ENCODE measurements at regions not wholly inside any gene's neighbourhood (a gene's known extent, or its start where the extent isn't known, plus 50 kb on each side); places are given as distances from the start of the nearest gene placed in this dataset.

- TF ChIP-seq CTCF (IDR thresholded peaks at IDR 0.05; ENCODE audit: unreplicated experiment), result no peak
- Mint-ChIP-seq H3K27ac (no peak overlapping the region), H3K4me3 (no peak overlapping the region), H3K4me1 (peaks cover 3% of the 10 kb centered on the region), H3K27me3 (ENCODE audit: low read depth) (no peaks in the 10 kb centered on the region), H3K36me3 (no peaks in the 10 kb centered on the region), H3K9me3 (no peaks in the 10 kb centered on the region)
- DNase-seq (ENCODE audit: low spot score in 2 of 2, unreplicated experiment in 2 of 2), result no peak
Observed at GRCh38 chr10:30546511-30546910, 83.0 kb downstream of the LYZL2 start.

DNA sequence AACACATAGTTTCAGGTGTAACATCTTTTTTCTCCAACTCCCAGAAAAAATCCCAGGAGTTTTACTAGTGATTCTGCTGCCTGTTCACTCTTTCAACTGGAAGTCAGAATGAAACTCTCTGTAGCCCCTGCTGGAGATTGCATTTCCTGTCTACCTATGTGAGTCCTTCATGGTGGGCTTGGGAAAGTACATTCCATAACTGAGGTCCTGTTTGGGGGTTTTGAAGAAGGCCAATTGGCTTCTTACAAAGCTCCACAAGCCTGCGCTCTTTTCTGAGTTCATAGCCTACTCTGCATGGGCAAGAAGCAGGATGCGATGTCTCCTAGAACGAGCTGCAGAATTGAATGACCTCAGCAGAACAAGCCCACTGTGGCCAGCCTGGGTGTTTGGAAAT lies 86.7 kb downstream of the LYZL2 start:
- TF ChIP-seq CTCF (IDR thresholded peaks at IDR 0.05; ENCODE audit: unreplicated experiment), result no peak
- H3K4me1 Mint-ChIP-seq, result peaks cover 6% of the 10 kb centered on the region
- no peak overlapping the region for H3K4me3 Mint-ChIP-seq
- H3K9me3 Mint-ChIP-seq, result no peaks in the 10 kb centered on the region
- no peak for DNase-seq (ENCODE audit: low spot score in 2 of 2, unreplicated experiment in 2 of 2)
- no peak overlapping the region for H3K27ac Mint-ChIP-seq
- peaks cover 1% of the 10 kb centered on the region for H3K27me3 Mint-ChIP-seq (ENCODE audit: low read depth)
- no peaks in the 10 kb centered on the region for H3K36me3 Mint-ChIP-seq

DNA sequence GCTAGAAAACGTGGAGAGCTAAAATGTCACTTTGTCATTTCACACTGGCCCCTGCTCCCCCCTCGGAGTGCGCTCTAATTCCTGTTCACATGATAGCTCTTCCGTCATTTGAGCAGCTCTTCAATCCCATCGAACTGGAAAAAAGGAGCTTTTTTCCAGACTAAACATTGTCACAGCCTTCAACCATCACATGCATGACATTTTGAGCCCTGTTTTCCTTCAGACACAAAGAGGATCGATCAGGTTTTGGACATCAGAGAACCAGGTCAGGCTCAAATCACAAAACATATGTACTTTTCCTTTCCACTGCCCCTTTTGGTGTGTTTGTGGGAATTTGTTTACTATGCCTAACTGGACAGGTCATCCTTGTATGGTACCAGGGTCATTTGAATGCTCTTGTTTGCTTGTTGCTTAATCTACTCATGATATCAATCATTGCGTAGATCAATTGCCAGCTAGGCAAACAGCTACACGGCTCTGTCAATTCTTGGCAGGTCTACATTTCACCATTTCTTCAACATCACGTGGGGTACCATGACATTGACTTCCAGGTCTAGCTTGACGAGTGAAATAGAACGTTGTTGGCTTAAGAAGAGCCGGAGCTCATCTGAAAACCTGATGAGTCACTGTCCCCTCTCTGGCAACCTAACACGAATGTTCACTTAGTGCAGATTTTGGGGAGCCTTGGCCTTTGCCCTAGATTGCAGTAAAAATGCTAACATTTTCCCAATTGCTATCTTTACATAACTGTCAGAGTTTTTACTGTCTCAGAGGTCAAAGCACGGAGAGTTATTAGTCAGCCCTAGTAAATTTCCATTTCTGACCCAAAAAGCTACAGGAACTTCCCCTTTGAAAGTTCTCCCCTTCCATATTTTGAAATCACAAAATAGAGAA lies 87.3 kb downstream of the LYZL2 start:
- H3K4me1 Mint-ChIP-seq, result peaks cover 6% of the 10 kb centered on the region
- H3K9me3 Mint-ChIP-seq, result no peaks in the 10 kb centered on the region

DNA sequence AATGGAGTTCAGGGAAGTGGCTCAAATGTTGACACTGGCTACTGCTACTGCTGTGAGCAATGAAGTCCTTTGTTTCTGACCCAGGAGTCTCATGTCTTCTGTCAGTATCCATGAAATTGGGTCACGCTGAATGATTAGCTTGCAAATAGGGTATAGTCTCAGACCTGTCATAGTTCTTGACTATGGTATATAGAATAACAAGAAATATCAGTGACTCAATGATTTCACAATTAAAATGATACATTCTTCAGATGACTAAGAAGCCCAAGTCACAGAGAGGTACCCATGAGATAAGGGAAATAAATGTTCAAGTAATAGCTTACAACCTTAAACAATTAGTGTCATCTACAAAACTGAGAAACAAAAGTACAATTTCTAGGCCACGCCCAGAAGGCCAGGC lies 89.3 kb downstream of the LYZL2 start:
- Mint-ChIP-seq H3K36me3 (no peaks in the 10 kb centered on the region), H3K27ac (no peak overlapping the region), H3K4me3 (no peak overlapping the region), H3K27me3 (ENCODE audit: low read depth) (peaks cover 1% of the 10 kb centered on the region), H3K9me3 (no peaks in the 10 kb centered on the region), H3K4me1 (peaks cover 15% of the 10 kb centered on the region)
- TF ChIP-seq CTCF (IDR thresholded peaks at IDR 0.05; ENCODE audit: unreplicated experiment), result no peak
- no peak for DNase-seq (ENCODE audit: low spot score in 2 of 2, unreplicated experiment in 2 of 2)

More for the DNA sequence above, 87.3 kb downstream of the LYZL2 start:
- Mint-ChIP-seq H3K36me3 (no peaks in the 10 kb centered on the region), H3K27me3 (ENCODE audit: low read depth) (peaks cover 1% of the 10 kb centered on the region), H3K4me3 (no peak overlapping the region), H3K27ac (no peak overlapping the region)
- TF ChIP-seq CTCF (IDR thresholded peaks at IDR 0.05; ENCODE audit: unreplicated experiment), result no peak
- no peak for DNase-seq (ENCODE audit: low spot score in 2 of 2, unreplicated experiment in 2 of 2)

- Mint-ChIP-seq H3K27ac (no peak overlapping the region), H3K9me3 (no peaks in the 10 kb centered on the region), H3K4me1 (peaks cover 15% of the 10 kb centered on the region), H3K36me3 (no peaks in the 10 kb centered on the region), H3K27me3 (ENCODE audit: low read depth) (peaks cover 1% of the 10 kb centered on the region), H3K4me3 (no peak overlapping the region)
- TF ChIP-seq CTCF (IDR thresholded peaks at IDR 0.05; ENCODE audit: unreplicated experiment), result no peak
- no peak for DNase-seq (ENCODE audit: low spot score in 2 of 2, unreplicated experiment in 2 of 2)
Observed at GRCh38 chr10:30538086-30538485, 91.5 kb downstream of the LYZL2 start.

All from mesothelial cell of epicardium (in vitro differentiated cells).